ENCODE measurements at regions not wholly inside any gene's neighbourhood (a gene's known extent, or its start where the extent isn't known, plus 50 kb on each side); places are given as distances from the start of the nearest gene placed in this dataset.

- CTCF ChIA-PET = interaction anchor here (0.8 to 1.9 kb wide), 6 partner anchors 32 to 145 kb away, joined by 3 to 8 read pairs (median 4); no protein-coding TSS in a partner anchor
- Mint-ChIP-seq H3K27ac (ENCODE audit: unreplicated experiment) (peak overlapping the region; percentile 82), H3K4me1 (ENCODE audit: low read depth, unreplicated experiment) (peaks cover 37% of the 10 kb centered on the region), H3K36me3 (ENCODE audit: insufficient read depth, unreplicated experiment) (peaks cover 6% of the 10 kb centered on the region), H3K4me3 (ENCODE audit: unreplicated experiment) (peak overlapping the region; percentile 51), H3K27me3 (ENCODE audit: insufficient read depth, unreplicated experiment) (no peaks in the 10 kb centered on the region), H3K9me3 (ENCODE audit: unreplicated experiment) (no peaks in the 10 kb centered on the region)
- peak in 1 of 2 experiments; percentile 25 for TF ChIP-seq CTCF (IDR thresholded peaks at IDR 0.05; ENCODE audit: insufficient read depth in 1 of 2, low read depth in 1 of 2, low read length in 1 of 2, severe bottlenecking in 1 of 2, unreplicated experiment in 1 of 2)
- Histone ChIP-seq H3K4me3 (ENCODE audit: low read depth, low read length) (no peak overlapping the region), H3K27me3 (replicated peaks; ENCODE audit: control insufficient read depth, insufficient read depth, low read length) (no peaks in the 10 kb centered on the region), H3K36me3 (ENCODE audit: control insufficient read depth, insufficient read depth, low read length) (no peaks in the 10 kb centered on the region), H3K4me1 (peaks cover 53% of the 10 kb centered on the region), H3K9me3 (no peaks in the 10 kb centered on the region)
- BruUV-seq (replicated peaks) = no TSS peak
- POLR2A ChIA-PET = interaction anchor here (0.7 to 1.5 kb wide), 3 partner anchors 138 to 142 kb away, joined by 3 to 11 read pairs (median 4); partner anchors contain the start of gene ID2
- intact Hi-C loops (cut with micrococcal nuclease; ENCODE audit: unreplicated experiment) = loop anchor here (1.0 to 5.0 kb wide), 4 partner anchors 33 to 145 kb away; no protein-coding TSS in a partner anchor
- DNase-seq = peak; percentile 78 to 82
Observed at GRCh38 chr2:8539743-8540551, 141.9 kb upstream of the ID2 start.

- H3K27me3 ChIP-seq (replicated peaks; ENCODE audit: control insufficient read depth, insufficient read depth, low read length) = no peaks in the 10 kb centered on the region
- CTCF ChIA-PET = interaction anchor here (0.9 to 1.9 kb wide), 5 partner anchors 31 to 144 kb away, joined by 3 to 8 read pairs (median 4); no protein-coding TSS in a partner anchor
- Mint-ChIP-seq H3K36me3 (ENCODE audit: insufficient read depth, unreplicated experiment) (peaks cover 6% of the 10 kb centered on the region), H3K9me3 (ENCODE audit: unreplicated experiment) (no peaks in the 10 kb centered on the region), H3K27me3 (ENCODE audit: insufficient read depth, unreplicated experiment) (no peaks in the 10 kb centered on the region), H3K27ac (ENCODE audit: unreplicated experiment) (peak overlapping the region; percentile 82), H3K4me3 (ENCODE audit: unreplicated experiment) (no peak overlapping the region), H3K4me1 (ENCODE audit: low read depth, unreplicated experiment) (peaks cover 37% of the 10 kb centered on the region)
- TF ChIP-seq CTCF (IDR thresholded peaks at IDR 0.05; ENCODE audit: insufficient read depth in 1 of 2, low read depth in 1 of 2, low read length in 1 of 2, severe bottlenecking in 1 of 2, unreplicated experiment in 1 of 2) = no peak
- H3K36me3 ChIP-seq (ENCODE audit: control insufficient read depth, insufficient read depth, low read length) = no peaks in the 10 kb centered on the region
- H3K9me3 ChIP-seq = no peaks in the 10 kb centered on the region
- POLR2A ChIA-PET = interaction anchor here (1.5 kb wide), 1 partner anchor 141 kb away, joined by 11 read pairs; the partner anchor contains the start of gene ID2
- intact Hi-C loops (cut with micrococcal nuclease; ENCODE audit: unreplicated experiment) = loop anchor here (1.0 kb wide), 3 partner anchors 33 to 145 kb away; no protein-coding TSS in a partner anchor
- peaks cover 47% of the 10 kb centered on the region for H3K4me1 ChIP-seq
- DNase-seq = no peak
- H3K4me3 ChIP-seq (ENCODE audit: low read depth, low read length) = no peak overlapping the region
- no TSS peak for BruUV-seq (replicated peaks)
Observed at GRCh38 chr2:8540552-8541055, 141.3 kb upstream of the ID2 start.

- Histone ChIP-seq H3K36me3 (ENCODE audit: control insufficient read depth, insufficient read depth, low read length) (no peaks in the 10 kb centered on the region), H3K27me3 (replicated peaks; ENCODE audit: control insufficient read depth, insufficient read depth, low read length) (no peaks in the 10 kb centered on the region), H3K9me3 (no peaks in the 10 kb centered on the region), H3K4me1 (peaks cover 41% of the 10 kb centered on the region), H3K4me3 (ENCODE audit: low read depth, low read length) (no peak overlapping the region)
- Mint-ChIP-seq H3K9me3 (ENCODE audit: unreplicated experiment) (no peaks in the 10 kb centered on the region), H3K4me3 (ENCODE audit: unreplicated experiment) (no peak overlapping the region), H3K4me1 (ENCODE audit: low read depth, unreplicated experiment) (peaks cover 37% of the 10 kb centered on the region), H3K36me3 (ENCODE audit: insufficient read depth, unreplicated experiment) (peaks cover 6% of the 10 kb centered on the region), H3K27ac (ENCODE audit: unreplicated experiment) (peak overlapping the region; percentile 9), H3K27me3 (ENCODE audit: insufficient read depth, unreplicated experiment) (no peaks in the 10 kb centered on the region)
- ChIA-PET CTCF (interaction anchor here (0.9 kb wide), 1 partner anchor 81 kb away, joined by 3 read pairs; no protein-coding TSS in a partner anchor), POLR2A (no interaction called here)
- no peak for DNase-seq
- BruUV-seq (replicated peaks) = no TSS peak
- TF ChIP-seq CTCF (IDR thresholded peaks at IDR 0.05; ENCODE audit: insufficient read depth in 1 of 2, low read depth in 1 of 2, low read length in 1 of 2, severe bottlenecking in 1 of 2, unreplicated experiment in 1 of 2) = no peak
- intact Hi-C loops (cut with micrococcal nuclease; ENCODE audit: unreplicated experiment) = no loop called here
Observed at GRCh38 chr2:8541223-8541622, 140.6 kb upstream of the ID2 start.

Measured in Caco-2 (cell line).